ENCODE measurements at regions not wholly inside any gene's neighbourhood (a gene's known extent, or its start where the extent isn't known, plus 50 kb on each side); places are given as distances from the start of the nearest gene placed in this dataset.

- no peak overlapping the region for H3K4me3 ChIP-seq (ENCODE audit: low read depth, low read length)
- in situ Hi-C loops (cut with HindIII; ENCODE audit: low sequenced_read_pairs) = no loop called here
- TF ChIP-seq CTCF (IDR thresholded peaks at IDR 0.05; ENCODE audit: low read depth, low read length, missing control alignments) = no peak
- no peak for DNase-seq (ENCODE audit: low read depth)
These were observed 438.3 kb upstream of the SPANXN1 start for GRCh38 chrX:144809025-144809424.

- TF ChIP-seq CTCF (IDR thresholded peaks at IDR 0.05; ENCODE audit: low read depth, low read length, missing control alignments) = no peak
- DNase-seq (ENCODE audit: low read depth) = no peak
- in situ Hi-C loops (cut with HindIII; ENCODE audit: low sequenced_read_pairs) = no loop called here
These were observed 436.8 kb upstream of the SPANXN1 start for GRCh38 chrX:144810539-144810938.

GRCh38 chrX:144819406-144819805, 427.9 kb upstream of the SPANXN1 start:
- no peak for DNase-seq (ENCODE audit: low read depth)
- in situ Hi-C loops (cut with HindIII; ENCODE audit: low sequenced_read_pairs) = no loop called here
- H3K4me3 ChIP-seq (ENCODE audit: low read depth, low read length) = no peak overlapping the region
- no peak for TF ChIP-seq CTCF (IDR thresholded peaks at IDR 0.05; ENCODE audit: low read depth, low read length, missing control alignments)

More at GRCh38 chrX:144810539-144810938, 436.8 kb upstream of the SPANXN1 start:
- no peak overlapping the region for H3K4me3 ChIP-seq (ENCODE audit: low read depth, low read length)

- in situ Hi-C loops (cut with HindIII; ENCODE audit: low sequenced_read_pairs) = no loop called here
- no peak for TF ChIP-seq CTCF (IDR thresholded peaks at IDR 0.05; ENCODE audit: low read depth, low read length, missing control alignments)
- DNase-seq (ENCODE audit: low read depth) = no peak
- H3K4me3 ChIP-seq (ENCODE audit: low read depth, low read length) = no peak overlapping the region
These were observed 406.7 kb upstream of the SPANXN1 start for GRCh38 chrX:144840616-144841015.

GRCh38 chrX:144849141-144849540, 398.2 kb upstream of the SPANXN1 start:
- TF ChIP-seq CTCF (IDR thresholded peaks at IDR 0.05; ENCODE audit: low read depth, low read length, missing control alignments) = no peak
- no peak for DNase-seq (ENCODE audit: low read depth)
- H3K4me3 ChIP-seq (ENCODE audit: low read depth, low read length) = no peak overlapping the region
- in situ Hi-C loops (cut with HindIII; ENCODE audit: low sequenced_read_pairs) = no loop called here

- in situ Hi-C loops (cut with HindIII; ENCODE audit: low sequenced_read_pairs) = no loop called here
These were observed 351.0 kb upstream of the SPANXN1 start for GRCh38 chrX:144896323-144896722.

More at GRCh38 chrX:144896323-144896722, 351.0 kb upstream of the SPANXN1 start:
- TF ChIP-seq CTCF (IDR thresholded peaks at IDR 0.05; ENCODE audit: low read depth, low read length, missing control alignments) = no peak
- no peak overlapping the region for H3K4me3 ChIP-seq (ENCODE audit: low read depth, low read length)
- DNase-seq (ENCODE audit: low read depth) = no peak
